ENCODE measurements at regions not wholly inside any gene's neighbourhood (a gene's known extent, or its start where the extent isn't known, plus 50 kb on each side); places are given as distances from the start of the nearest gene placed in this dataset.
"Not testable (repeated sequence)": the region's sequence is repeated elsewhere in the genome, so short reads cannot be mapped to it uniquely, and the experiment has no call there.

DNA sequence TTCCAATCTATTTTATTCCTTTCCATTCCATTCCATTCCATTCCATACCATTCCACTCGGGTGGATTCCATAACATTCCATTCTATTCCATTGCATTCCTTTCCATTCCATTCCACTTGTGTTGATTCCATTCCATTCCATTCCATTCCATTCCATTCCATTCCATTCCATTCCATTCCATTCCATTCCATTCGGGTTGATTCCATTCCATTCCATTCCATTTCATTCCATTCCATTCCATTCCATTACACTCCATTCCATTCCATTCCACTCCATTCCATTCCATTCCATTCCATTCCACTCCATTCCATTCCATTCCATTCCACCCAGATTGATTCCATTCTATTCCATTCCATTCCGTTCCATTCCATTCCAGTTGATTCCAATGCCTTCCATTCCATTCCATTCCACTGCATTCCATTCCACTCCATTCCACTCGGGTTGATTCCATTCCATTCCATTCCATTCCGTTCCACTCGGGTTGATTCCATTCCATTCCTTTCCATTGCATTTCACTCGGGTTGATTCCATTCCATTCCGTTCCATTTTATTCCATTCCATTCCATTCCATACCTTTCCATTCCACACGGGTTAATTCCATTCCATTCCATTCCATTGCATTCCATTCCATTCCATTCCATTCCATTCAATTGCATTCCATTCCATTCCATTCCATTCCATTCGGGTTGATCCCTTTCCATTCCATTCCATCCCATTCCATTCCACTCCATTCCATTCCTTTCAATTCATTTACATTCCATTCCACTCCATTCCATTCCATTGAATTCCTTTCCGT is 168.4 kb downstream of the CWH43 start:
- DNase-seq: not testable (repeated sequence)

DNA sequence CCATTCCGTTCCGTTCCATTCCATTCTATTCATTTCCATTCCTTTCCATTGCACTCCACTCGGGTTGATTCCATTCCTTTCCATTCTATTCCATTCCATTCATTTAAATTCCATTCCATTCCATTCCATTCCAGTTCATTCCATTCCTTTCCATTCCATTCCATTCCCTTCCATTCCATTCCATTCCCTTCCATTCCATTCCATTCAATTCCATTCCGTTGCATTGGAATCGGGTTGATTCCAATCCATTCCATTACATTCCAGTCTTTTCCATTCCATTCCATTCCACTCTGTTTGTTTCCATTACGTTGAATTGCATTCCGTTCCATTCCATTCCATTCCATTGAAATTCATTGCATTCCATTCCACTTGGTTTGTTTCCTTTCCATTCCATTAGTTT is 169.2 kb downstream of the CWH43 start:
- DNase-seq: not testable (repeated sequence)

DNA sequence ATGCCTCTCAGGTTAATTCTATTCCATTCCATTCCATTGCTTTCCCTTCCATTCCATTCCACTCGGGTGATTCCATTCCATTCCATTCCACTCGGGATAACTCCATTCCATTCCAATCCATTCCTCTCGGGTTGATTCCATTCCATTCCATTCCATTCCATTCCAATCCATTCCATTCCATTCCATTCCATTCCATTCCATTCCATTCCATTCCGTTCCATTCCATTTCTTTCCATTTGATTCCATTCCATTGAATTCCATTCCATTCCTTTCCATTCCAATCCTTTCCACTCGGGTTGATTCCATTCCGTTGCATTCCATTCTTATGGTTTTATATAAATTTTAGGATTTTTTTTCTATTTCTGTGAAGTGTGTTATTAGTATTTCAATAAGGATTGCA is 170.2 kb downstream of the CWH43 start:
- DNase-seq: not testable (repeated sequence)

DNA sequence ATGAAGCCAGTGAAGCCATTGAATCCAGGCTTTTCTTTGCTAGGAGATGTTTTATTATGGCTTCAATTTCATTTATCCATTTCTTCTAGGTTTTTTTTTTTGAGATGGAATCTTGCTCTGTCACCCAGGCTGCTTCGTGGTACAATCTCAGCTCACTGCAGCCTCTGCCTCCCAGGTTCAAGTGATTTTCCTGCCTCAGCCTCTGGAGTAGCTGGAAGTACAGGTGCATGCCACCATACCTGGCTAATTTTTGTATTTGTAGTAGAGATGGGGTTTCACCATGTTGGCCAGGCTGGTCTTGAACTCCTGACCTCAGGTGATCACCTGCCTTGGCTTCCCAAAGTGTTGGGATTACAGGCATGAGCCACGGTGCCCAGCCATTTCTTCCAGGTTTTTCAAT is 171.6 kb downstream of the CWH43 start:
- DNase-seq: not testable (repeated sequence)

DNA sequence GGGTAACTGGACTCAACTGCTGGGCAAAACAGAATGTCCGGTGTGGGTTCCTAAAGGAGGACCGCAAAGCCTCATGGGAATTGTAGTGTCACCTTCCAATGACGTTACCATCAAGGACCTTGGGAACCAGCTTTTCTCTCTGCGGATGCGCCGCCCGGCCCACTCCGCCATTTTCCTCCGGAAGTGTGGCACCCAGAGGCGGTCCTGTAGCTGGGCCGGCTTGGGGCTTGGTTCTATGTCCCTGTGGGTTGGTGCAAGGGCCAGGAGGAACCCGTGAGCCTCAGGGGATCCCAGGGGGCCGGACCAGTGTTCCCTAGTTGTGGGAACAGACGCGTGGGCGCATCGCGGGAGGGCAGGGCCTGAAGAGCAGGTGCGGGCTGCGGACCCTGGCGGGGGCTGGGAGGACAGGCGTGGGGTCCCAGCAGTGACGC is 175.1 kb downstream of the CWH43 start:
- DNase-seq: not testable (repeated sequence)

DNA sequence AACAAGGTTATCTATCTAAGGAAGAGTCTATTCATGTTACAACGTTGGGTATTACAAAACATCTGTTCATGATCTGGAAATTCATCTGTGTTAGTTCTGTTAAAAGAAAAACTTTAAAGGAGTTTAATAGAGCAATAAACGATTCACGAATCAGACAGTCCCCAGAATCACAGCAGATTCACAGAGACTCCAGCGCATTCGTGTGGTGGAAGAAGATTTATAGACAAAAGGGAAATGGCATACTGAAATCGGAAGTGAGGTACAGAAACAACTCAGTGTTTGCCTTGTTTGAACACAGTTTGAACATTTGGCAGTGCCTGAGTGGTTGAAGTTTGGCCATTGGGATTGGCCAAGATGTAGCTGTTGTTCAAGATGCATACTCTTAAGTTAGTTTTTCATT is 178.8 kb downstream of the CWH43 start:
- not testable (repeated sequence) for DNase-seq

DNA sequence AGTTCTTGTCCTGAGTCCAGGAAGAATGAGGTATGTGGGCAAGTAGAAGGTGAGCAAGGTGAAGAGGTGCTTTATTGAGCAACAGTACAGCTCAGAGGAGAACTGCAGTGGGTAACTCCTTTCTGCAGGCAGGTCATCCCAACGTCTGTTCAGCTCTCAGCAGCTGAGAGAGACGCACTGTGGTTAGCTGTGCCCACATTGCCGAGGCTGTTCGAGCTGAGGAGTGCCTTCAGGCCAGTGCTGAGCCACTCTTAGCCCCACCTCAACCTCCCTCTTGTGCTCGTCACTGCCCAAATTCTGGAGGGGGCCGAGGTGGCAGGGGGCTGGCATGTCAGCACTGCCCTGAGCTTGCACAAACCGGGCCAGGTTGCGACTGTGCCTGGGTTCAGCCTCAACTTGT is 191.8 kb downstream of the CWH43 start:
- not testable (repeated sequence) for DNase-seq

DNA sequence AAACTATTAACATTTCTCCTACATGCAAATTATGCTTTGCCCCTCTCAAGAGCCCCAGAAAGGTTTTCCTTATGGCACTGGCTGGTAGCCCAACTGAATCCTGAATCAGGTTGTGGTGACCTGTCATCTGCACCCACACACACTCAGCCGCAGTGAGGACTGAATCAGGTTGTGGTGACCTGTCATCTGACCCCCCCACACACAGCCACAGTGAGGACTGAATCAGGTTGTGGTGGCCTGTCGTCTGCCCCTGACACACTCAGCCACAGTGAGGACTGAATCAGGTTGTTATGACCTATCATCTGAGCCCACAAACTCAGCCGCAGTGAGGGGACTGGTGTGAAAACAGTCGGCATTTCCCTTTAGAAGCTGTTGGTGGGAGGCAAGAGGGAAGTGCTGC is 195.0 kb downstream of the CWH43 start:
- not testable (repeated sequence) for DNase-seq

DNA sequence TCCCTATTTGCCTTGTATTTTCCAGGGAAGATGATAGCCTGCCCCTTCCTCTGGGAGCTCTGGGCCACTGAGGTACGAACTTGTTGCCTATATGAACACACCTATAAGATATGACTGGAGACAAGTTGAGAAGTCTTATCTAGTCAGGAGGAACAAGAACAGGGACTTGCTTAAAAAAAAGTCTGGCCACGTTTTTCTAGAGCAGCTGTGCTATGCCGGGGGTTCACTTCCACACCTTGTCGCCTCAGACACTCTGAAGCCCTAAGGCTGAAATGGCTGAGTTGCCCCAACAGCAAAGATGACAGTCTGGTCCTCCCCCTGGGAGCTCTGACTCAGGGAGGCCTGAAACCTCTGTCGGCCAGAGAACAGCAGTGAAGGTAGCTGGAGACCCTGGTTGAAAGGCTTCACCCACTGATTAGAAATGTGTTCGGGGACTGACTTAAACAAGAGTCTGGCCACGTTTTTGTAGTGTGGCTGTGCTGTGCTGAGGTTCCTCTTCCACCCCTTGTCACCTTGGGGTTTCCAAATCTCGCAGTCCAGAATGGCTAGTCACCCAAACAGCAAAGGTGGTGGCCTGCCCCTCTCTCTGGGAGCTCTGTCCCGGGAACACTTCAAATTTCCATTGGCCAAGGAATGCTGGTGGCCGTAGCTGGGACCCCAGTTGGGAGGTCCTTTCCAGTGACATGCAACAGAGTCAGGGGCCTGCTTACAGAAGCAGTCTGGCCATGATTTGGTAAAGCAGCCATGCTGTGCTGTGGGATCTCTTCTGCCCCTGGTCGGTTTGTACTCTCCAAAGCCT is 225.5 kb downstream of the CWH43 start:
- DNase-seq: not testable (repeated sequence)

DNA sequence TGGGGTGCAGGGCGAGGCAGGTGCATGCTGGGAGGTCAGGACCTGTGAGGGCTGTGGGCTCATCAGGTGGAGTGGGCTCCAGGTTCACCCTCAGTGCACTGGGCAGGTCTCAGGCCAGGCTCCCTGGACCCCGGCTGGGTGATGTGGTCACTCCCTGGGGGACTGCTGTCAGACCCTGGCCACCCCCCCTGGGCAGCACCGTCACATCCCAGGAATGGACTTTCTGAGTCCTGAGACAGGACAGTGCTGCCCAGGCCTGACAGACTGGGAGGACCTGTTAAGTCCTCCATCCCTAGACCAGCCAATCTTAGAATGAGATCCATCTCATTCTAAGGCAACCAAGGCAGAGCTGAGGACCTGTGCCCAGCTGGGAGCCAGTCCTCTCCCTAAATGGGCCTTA is 227.2 kb downstream of the CWH43 start:
- not testable (repeated sequence) for DNase-seq

DNA sequence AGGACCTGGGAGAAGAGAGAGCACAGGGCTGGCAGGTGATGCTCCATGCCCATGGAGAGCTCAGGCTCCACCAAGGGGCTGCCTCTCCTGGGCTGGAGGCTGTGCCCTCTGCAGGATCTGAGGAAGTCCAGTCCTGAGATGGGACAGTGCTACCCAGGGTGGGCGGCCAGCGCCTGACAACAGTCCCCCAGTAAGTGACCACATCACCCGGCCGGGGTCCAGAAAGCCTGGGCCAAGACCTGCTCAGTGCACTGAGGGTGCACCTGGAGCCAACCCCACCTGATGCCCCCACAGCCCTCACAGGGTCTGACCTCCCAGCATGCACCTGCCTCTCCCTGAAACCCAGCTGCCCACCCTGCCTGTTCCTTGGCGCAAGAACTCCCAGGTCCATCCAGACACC is 227.7 kb downstream of the CWH43 start:
- not testable (repeated sequence) for DNase-seq

DNA sequence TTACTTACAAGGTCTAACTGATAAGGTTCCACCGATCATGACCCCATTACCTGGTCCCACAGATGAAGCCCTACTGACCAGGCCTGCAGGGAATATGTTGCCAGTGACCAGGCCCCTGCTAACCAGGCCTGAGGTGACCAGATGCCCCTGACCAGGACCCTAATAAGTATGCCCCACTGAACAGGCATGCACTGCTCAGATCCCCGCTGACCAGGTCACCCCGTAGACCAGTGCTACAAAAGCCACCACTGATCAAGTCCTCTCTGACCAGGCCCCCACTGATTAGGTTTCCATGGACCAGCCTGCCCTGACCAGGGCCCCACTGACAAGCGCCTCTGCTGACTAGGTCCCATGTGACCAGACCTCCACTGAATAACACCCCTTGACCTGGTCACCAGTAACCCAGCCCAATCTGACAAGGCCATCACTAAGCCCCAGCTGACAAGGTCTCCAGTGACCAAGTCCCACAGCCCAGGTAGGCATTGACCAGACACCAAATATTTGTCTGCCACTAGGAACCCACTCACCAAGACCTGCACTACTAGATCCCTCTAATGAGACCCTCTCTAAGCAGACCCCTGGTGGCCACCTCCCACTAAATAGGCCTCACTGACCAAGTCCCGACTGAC is 228.5 kb downstream of the CWH43 start:
- not testable (repeated sequence) for DNase-seq

DNA sequence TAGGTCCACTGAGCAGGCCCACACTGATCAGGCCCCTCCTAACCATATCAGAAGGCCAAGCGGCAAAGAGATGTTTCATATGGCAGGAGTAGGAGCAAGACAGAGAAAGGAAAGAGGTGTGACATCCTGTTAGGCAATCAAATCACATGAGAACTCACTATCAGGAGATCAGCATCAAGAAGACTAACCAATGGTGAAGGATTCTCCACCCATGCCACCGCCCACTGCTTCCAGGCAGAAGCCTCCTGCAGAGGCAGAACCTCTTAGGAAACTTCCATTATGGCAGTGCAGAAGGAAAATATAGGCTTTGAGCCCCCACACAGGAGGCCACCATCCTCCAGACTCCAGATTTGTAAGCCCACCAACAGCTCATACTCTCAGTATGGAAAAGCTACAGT is 229.0 kb downstream of the CWH43 start:
- not testable (repeated sequence) for DNase-seq

DNA sequence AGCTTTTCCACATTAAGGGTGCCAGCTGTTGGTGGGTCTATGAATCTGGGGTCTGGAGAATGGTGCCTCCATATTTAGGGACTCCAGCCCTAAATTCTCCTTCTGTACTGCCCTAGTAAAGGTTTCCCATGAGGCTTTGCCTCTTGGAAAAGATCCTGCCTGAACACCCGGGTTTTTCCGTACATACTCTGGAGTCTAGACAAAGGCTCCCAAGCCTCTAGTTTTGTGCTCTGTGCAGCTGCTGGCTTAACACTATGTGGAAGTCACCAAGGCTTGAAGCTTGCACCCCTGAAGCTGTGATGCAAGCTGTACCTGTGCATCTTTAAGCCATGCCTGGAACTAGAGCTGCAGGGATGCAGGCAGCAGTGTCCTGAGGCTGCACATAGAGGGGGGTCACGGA is 230.5 kb downstream of the CWH43 start:
- DNase-seq: not testable (repeated sequence)

DNA sequence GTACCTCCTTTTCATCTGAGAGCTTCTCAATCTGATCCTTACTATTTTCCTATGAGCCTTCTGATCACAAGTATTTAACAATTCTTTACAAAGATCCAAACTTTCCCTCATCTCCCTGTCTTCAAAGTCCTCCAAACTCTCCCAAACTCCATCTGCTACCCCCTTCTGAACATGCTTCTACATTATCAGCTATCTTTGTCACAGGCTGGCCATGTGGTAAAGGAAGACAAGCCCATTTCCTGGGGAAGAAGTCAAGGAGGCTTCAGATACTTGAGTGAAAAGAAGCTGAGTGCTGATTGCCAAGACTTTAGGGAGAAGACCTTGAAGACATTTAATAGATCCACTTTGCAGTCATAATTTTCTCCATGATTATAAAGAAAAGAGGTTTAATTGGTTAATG is 231.4 kb downstream of the CWH43 start:
- no peak for DNase-seq

DNA sequence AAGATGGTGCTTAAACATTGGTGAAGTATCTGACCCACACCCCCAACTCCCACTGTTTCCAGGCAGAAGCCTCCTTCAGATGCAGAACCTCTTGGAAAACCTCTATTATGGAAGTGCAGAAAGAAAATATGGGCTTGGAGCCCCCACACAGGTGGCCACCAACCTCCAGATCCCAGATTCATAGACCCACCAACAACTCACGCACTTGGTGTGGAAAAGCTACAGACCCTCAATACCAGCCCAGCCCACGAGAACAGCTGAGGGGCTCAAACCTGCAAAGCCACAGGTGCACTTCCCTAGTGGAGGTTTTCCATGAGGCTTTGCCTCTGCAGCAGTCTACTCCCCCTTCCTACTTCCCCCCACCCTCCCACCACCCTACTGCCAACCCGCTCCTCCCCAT is 232.0 kb downstream of the CWH43 start:
- DNase-seq: not testable (repeated sequence)

DNA sequence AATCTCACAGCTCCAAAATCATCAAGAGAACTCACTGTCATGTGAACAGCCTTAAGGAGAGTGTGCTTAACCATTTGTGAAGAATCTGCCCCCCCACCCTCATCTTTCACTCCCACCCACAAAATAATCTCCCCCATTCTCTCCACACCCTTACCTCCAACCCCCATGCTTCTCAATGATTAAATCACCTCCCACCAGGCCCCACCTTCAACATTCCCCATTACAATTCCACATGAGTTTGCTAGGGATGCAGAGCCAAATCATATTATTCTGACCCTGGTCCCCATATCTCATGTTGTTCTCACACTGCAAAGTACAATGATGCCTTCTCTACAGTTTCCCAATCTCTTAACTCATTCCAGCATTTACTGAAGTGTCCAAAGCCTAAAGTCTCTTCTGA is 232.9 kb downstream of the CWH43 start:
- DNase-seq: not testable (repeated sequence)

DNA sequence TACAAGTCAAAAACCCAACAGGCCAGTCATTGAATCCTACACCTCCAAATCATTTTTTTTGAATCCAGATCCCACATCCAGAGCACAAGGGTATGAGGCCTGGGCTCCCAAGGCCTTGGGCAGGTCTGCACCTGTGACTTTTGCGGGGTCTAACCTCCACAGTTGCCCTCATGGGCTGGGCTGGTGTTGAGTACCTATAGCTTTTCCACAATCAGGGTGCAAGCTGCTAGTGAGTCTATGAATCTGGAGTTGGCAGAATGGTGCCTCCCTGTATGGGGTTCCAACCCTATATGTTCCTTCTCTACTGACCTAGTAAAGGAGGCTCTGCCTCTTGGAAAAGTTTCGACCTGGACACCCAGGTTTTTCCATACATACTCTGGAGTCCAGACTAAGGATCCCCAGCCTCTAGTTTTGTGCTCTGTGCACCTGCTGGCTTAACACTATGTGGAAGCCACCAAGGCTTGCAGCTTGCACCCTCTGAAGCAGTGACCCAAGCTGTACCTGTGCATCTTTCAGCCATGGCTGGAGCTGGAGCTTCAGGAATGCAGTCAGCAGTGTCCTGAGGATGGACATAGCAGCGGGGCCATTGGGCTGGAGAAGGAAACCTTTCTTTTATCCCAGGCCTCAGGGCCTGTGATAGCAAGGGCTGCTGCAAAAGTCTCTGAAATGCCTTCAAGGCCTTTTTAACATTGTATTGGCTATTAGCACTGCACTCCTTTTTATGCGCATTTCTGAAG is 233.6 kb downstream of the CWH43 start:
- not testable (repeated sequence) for DNase-seq

DNA sequence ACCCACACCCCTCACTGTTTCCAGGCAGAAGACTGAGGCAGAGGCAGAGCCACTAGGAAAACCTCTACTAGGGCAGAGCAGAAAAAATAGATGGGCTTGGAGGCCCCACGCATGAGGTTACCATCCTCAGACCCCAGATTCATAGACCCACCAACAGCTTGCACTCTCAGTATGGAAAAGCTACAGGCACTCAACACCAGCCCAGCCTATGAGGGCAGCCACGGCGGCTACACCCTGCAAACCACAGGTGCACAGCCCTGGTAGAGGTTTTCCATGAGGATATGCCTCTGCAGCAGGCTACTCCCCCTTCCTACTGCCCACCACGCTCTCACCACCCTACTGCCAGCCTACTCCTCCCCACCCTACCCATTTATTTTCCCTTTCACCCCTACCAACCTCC is 235.1 kb downstream of the CWH43 start:
- DNase-seq: no peak

DNA sequence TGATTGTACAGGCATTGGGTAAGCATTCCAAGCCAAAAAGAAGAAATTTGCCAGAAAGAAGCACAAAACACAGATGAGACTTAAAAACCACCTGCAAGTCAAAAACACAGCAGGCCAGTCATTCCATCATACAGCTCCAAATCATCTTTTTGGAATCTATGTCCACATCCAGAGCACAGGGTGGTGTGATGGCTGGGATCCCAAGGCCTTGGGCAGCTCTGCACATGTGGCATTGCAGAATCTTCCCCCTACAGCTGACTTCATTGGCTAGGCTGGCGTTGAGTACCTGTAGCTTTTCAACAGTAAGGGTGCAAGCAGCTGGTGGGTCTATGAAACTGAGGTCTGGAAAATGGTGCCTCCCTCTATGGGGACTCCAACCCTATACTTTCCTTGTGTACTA is 236.7 kb downstream of the CWH43 start:
- not testable (repeated sequence) for DNase-seq

DNA sequence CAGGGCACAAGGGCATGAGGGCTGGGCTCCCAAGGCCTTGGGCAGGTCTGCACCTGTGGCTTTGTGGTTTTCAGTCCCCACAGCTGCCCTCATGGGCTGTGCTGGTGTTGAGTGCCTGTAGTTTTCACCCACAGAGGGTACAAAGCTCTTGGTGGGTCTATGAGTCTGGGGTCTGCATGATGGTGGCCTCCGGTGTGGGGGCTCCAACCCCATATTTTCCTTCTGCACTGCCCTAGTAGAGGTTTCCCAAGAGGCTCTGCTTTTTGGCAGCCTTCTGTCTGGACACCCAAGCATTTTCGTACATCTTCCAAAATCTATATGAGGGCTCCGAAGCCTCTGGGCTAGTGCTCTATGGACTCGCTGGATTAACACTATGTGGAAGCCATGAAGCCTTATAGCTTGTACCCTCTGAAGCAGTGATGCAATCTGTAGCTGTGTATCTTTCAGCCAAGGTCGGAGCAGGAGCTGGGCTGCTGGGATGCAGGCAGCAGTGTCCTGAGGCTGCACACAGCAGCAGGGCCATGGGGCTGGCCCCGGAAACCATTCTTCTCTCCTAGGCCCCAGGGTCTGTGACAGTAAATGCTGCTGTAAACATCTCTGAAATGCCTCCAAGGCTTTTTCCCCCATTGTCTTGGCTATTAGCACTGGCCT is 240.3 kb downstream of the CWH43 start:
- not testable (repeated sequence) for DNase-seq

DNA sequence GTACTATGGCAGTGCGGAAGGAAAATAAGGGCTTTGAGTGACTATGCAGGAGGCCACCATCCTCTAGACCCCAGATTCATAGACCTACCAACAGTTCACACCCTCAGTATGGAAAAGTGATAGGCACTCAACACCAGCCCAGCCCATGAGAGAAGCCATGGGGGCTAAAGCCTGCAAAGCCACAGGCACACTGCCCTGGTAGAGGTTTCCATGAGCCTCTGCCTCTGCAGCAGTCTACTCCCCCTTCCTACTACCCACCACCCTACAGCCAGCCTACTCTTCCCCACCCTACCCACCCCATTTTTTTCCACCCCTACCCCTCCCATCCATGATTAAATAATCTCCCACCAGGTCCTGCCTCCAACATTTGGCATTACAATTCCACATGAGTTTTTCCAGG is 241.9 kb downstream of the CWH43 start:
- not testable (repeated sequence) for DNase-seq

Measured in stimulated activated CD8-positive, alpha-beta memory T cell treated with anti-CD3 and anti-CD28 coated beads, Interleukin-4, amount 100 ng/mL, for 48 hours (primary cell).